ENCODE measurements at regions not wholly inside any gene's neighbourhood (a gene's known extent, or its start where the extent isn't known, plus 50 kb on each side); places are given as distances from the start of the nearest gene placed in this dataset.

DNA sequence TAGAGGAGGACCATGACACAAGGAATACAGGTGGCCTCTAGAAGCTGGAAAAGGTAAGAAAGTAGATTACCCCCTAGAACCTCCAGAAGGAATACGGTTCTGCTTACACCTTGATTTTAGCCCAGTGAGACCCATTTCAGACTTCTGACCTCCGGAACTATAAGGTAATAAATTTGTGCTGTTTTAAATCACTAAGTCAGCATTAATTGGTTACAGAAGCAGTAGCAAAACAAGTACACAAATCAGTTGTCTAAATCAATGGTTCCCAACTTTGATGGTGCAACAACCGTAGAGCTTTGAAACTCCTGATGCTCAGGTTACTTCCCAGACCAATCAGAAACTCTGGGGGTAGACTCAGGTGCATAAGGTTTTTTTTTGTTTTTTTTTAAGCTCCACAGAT, 113.6 kb downstream of the RTL9 start:
- Histone ChIP-seq H3K27ac (no peak overlapping the region), H3K4me1 (no peaks in the 10 kb centered on the region), H3K9me3 (peaks cover 3 to 5% of the 10 kb centered on the region in 2 donors), H3K36me3 (no peaks in the 10 kb centered on the region), H3K4me3 (no peak overlapping the region), H3K27me3 (no peaks in the 10 kb centered on the region)
- no peak for DNase-seq (ENCODE audit: low spot score)
- TF ChIP-seq, protein P1, sequence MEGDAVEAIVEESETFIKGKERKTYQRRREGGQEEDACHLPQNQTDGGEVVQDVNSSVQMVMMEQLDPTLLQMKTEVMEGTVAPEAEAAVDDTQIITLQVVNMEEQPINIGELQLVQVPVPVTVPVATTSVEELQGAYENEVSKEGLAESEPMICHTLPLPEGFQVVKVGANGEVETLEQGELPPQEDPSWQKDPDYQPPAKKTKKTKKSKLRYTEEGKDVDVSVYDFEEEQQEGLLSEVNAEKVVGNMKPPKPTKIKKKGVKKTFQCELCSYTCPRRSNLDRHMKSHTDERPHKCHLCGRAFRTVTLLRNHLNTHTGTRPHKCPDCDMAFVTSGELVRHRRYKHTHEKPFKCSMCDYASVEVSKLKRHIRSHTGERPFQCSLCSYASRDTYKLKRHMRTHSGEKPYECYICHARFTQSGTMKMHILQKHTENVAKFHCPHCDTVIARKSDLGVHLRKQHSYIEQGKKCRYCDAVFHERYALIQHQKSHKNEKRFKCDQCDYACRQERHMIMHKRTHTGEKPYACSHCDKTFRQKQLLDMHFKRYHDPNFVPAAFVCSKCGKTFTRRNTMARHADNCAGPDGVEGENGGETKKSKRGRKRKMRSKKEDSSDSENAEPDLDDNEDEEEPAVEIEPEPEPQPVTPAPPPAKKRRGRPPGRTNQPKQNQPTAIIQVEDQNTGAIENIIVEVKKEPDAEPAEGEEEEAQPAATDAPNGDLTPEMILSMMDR (IDR thresholded peaks at IDR 0.05) = no peak

DNA sequence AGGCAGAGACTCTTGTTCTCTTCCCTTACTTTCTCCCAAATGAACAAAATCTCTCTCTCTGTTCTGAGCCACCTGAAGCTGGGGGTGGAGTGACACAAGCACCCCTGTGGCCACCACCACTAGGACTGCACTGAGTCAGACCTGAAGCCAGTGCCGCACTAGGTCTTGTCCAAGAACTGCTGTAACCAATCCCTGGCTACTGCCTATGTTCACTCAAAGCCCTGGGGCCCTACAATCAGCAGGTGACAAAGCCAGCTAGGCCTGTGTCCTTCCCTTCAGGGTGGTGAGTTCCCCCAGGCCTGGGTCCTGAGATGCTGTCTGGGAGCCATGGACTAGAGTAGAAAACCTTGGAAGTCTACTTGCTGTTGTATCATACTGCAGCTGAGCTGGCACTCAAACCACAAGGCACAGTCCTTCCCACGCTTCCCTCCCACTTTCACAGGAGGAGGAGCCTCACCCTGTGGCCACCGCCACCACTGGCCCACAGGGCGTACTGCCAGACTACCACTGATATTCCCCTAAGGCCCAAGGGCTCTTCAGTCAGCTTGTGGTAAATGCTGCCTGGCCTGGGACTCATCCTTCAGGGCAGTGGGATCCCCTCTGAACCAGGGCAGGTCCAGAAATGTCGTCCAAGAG, 119.1 kb downstream of the RTL9 start:
- TF ChIP-seq, protein P1 (IDR thresholded peaks at IDR 0.05) = no peak
- Histone ChIP-seq H3K4me3 (no peak overlapping the region), H3K27ac (no peak overlapping the region), H3K36me3 (no peaks in the 10 kb centered on the region), H3K27me3 (no peaks in the 10 kb centered on the region), H3K4me1 (no peaks in the 10 kb centered on the region), H3K9me3 (peaks cover 3 to 5% of the 10 kb centered on the region in 2 donors)
- no peak for DNase-seq (ENCODE audit: low spot score)

DNA sequence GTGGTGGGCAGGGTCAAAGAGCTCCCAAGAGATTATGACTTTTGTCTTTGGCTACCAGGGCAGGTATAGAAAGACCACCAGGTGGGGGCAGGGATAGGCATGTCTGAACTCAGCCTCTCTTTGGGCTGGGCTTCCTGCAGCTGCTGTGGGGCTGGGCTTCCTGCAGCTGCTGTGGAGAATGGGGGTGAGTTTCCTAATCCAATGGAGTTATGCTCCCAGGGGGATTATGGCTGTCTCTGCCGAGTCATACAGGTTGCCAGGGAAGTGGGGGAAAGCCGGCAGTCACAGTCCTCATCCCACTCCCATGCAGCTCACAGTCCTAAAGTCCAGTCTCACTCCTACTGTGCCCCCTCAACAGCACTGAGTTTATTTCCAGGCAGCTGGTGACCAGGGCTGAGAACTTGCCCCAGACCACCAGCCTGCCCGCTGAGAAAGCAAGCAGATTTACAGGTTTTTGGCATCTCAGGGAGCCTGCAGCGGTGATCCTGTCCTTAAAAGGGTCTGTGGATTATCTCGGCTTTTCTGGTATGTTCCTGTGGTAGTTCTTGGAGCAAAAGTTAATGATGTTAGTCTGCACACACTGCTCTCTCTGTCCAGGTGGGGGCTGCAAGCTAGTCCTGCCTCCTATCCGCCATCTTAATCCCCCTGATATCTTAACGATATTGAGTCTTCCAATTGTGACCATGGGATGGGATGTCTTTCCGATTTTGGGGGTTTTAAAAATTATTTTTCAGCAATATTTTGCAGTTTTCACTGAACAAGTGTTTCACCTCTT, 133.4 kb downstream of the RTL9 start:
- Histone ChIP-seq H3K27ac (no peak overlapping the region), H3K4me1 (no peaks in the 10 kb centered on the region), H3K4me3 (no peak overlapping the region), H3K36me3 (no peaks in the 10 kb centered on the region), H3K27me3 (no peaks in the 10 kb centered on the region), H3K9me3 (peaks cover 0 to 15% of the 10 kb centered on the region in 2 donors)
- no peak for DNase-seq (ENCODE audit: low spot score)
- TF ChIP-seq, protein P1 (IDR thresholded peaks at IDR 0.05) = no peak

DNA sequence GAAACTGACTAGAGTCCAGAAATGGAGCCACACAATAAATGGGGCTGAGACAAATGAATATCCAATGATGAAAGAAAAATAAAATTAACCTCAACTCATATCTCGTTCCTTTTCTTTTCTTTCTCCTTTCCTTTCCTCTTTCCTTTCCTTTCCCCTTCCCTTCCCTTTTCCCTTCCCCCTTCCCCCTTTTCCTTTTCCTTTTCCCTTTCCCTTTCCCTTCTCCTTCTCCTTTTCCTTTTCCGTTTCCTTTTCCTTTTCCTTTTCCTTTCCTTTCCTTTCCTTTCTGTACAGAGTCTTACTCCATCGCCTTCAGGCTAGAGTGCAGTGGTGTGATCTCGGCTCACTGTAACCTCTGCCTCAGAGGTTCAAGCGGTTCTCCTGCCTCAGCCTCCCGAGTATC, 146.3 kb downstream of the RTL9 start:
- H3K36me3 ChIP-seq = no peaks in the 10 kb centered on the region
- H3K4me3 ChIP-seq = no peak overlapping the region
- H3K27me3 ChIP-seq = no peaks in the 10 kb centered on the region
- TF ChIP-seq, protein P1 (IDR thresholded peaks at IDR 0.05) = no peak
- no peaks in the 10 kb centered on the region for H3K4me1 ChIP-seq
- no peaks in the 10 kb centered on the region for H3K9me3 ChIP-seq
- no peak overlapping the region for H3K27ac ChIP-seq
- no peak for DNase-seq (ENCODE audit: low spot score)

DNA sequence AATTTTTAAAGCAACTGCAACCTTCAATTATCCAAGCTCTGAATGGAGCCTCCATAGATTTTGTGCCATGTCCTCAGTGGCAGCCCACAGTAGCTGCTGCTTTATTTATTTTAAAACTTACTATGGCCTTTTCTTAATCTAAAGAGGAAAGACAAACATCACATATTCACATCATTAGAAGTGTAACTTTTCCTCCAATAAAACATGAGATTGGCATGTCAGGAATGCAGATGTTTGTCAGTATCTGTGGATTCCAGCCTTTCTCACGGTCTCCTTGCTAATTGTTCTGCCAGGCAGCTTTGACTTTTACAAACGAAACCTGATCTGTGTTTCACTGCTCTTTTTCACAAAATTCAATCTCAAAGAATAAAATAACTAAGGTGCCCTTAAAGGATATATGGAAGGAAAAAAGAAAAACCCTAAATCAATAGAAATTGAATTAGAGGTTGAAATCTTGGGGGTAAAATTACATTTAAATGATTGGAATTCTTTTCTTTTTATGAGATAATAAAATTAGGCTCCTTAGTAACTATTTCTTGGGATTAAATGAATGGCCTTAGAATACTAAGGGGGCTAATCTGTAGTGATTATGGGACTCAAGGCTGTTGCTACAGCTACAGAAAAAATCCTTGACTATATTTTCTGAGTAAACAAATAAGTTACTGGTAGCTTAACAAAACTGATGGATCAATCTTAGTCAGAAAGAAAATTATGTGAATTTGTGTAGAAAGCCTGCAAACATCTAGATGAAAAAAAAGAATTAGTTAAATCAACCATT, 151.3 kb downstream of the RTL9 start:
- H3K36me3 ChIP-seq = no peaks in the 10 kb centered on the region
- TF ChIP-seq, protein P1 (IDR thresholded peaks at IDR 0.05) = no peak
- no peak overlapping the region for H3K4me3 ChIP-seq
- no peaks in the 10 kb centered on the region for H3K27me3 ChIP-seq
- no peak for DNase-seq (ENCODE audit: low spot score)
- no peak overlapping the region for H3K27ac ChIP-seq
- H3K4me1 ChIP-seq = no peaks in the 10 kb centered on the region
- no peaks in the 10 kb centered on the region for H3K9me3 ChIP-seq

Data from right atrium auricular region (tissue), 2 donors.